Endodermal cell (in vitro differentiated cells): ENCODE measurements at regions not wholly inside any gene's neighbourhood (a gene's known extent, or its start where the extent isn't known, plus 50 kb on each side); places are given as distances from the start of the nearest gene placed in this dataset.

Experiments used
- DNase-seq: peaks from one replicate; pipeline ENCODE4 v3.0.0-alpha.2; 2017
- H3K27ac ChIP-seq: 2 replicates; pipeline ENCODE4 v1.5.1; 2013; ENCODE audit warnings: mild to moderate bottlenecking, low read depth, low read length, moderate library complexity
- H3K27me3 ChIP-seq: 2 replicates; pipeline ENCODE4 v1.6.1; 2013; ENCODE audit warnings: mild to moderate bottlenecking, low read length, moderate library complexity; ENCODE audit not compliant: insufficient read depth, control insufficient read depth, poor library complexity, severe bottlenecking
- H3K36me3 ChIP-seq: 2 replicates; pipeline ENCODE4 v1.7.0; 2013; ENCODE audit warnings: mild to moderate bottlenecking, low read length, moderate library complexity; ENCODE audit not compliant: control insufficient read depth, insufficient read depth
- H3K4me1 ChIP-seq: one replicate; pipeline ENCODE4 v1.7.0; 2013; ENCODE audit warnings: low read length; ENCODE audit not compliant: control insufficient read depth, insufficient read depth
- H3K4me3 ChIP-seq: 2 replicates; pipeline ENCODE4 v1.5.1; 2013; ENCODE audit warnings: mild to moderate bottlenecking, low read length, moderate library complexity
- H3K9ac ChIP-seq: 2 replicates; pipeline ENCODE4 v1.6.1; 2013; ENCODE audit warnings: mild to moderate bottlenecking, low read length, moderate library complexity; ENCODE audit not compliant: poor library complexity, severe bottlenecking; ENCODE audit errors: extremely low read depth
- H3K9me3 ChIP-seq: 2 replicates; pipeline ENCODE4 v1.6.1; 2013; ENCODE audit warnings: mild to moderate bottlenecking, low read length, moderate library complexity; ENCODE audit not compliant: control insufficient read depth
- H3K27ac Mint-ChIP-seq: 2 replicates; pipeline ENCODE4 v1.8.0; 2020; ENCODE audit warnings: mixed read lengths
- H3K27me3 Mint-ChIP-seq: 2 replicates; pipeline ENCODE4 v1.8.0; 2021; ENCODE audit warnings: mild to moderate bottlenecking, mixed read lengths; ENCODE audit not compliant: insufficient read depth
- H3K36me3 Mint-ChIP-seq: 2 replicates; pipeline ENCODE4 v1.8.0; 2020; ENCODE audit warnings: low read depth, mixed read lengths
- H3K4me1 Mint-ChIP-seq: 2 replicates; pipeline ENCODE4 v1.8.0; 2020; ENCODE audit warnings: mixed read lengths
- H3K4me3 Mint-ChIP-seq: 2 replicates; pipeline ENCODE4 v1.8.0; 2020; ENCODE audit warnings: mild to moderate bottlenecking, moderate library complexity, mixed read lengths
- H3K9me3 Mint-ChIP-seq: 2 replicates; pipeline ENCODE4 v1.8.0; 2020; ENCODE audit warnings: mild to moderate bottlenecking, mixed read lengths
- WGBS, 2 experiments: methylation state at CpG; one replicate each; pipeline versions ENCODE4 v1.1.5 to v1.1.7; 2013; ENCODE audit warnings: missing lambda C conversion rate in 2 of 2, mixed read lengths in 1 of 2; ENCODE audit not compliant: insufficient coverage in 1 of 2, insufficient read length in 1 of 2; 5-methylcytosine and 5-hydroxymethylcytosine counted together
- TF ChIP-seq, protein P1 (sequence below): fragments of 200-600 bp; sonication (generic); conservative IDR thresholded peaks from 2 replicates; pipeline ENCODE4 v1.5.0; 2021; ENCODE audit warnings: antibody characterized with exemption, mild to moderate bottlenecking

- TF ChIP-seq, protein P1, sequence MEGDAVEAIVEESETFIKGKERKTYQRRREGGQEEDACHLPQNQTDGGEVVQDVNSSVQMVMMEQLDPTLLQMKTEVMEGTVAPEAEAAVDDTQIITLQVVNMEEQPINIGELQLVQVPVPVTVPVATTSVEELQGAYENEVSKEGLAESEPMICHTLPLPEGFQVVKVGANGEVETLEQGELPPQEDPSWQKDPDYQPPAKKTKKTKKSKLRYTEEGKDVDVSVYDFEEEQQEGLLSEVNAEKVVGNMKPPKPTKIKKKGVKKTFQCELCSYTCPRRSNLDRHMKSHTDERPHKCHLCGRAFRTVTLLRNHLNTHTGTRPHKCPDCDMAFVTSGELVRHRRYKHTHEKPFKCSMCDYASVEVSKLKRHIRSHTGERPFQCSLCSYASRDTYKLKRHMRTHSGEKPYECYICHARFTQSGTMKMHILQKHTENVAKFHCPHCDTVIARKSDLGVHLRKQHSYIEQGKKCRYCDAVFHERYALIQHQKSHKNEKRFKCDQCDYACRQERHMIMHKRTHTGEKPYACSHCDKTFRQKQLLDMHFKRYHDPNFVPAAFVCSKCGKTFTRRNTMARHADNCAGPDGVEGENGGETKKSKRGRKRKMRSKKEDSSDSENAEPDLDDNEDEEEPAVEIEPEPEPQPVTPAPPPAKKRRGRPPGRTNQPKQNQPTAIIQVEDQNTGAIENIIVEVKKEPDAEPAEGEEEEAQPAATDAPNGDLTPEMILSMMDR, result no peak
- no peak for DNase-seq
- Mint-ChIP-seq H3K27ac (no peak overlapping the region), H3K4me1 (no peaks in the 10 kb centered on the region), H3K27me3 (no peaks in the 10 kb centered on the region), H3K4me3 (no peak overlapping the region), H3K36me3 (no peaks in the 10 kb centered on the region), H3K9me3 (no peaks in the 10 kb centered on the region)
- H3K36me3 ChIP-seq, result no peaks in the 10 kb centered on the region
- H3K9me3 ChIP-seq, result peaks cover 7% of the 10 kb centered on the region
- H3K4me1 ChIP-seq, result no peaks in the 10 kb centered on the region
- no peak overlapping the region for H3K27ac ChIP-seq
- no peak overlapping the region for H3K4me3 ChIP-seq
- H3K9ac ChIP-seq, result no peak overlapping the region
- no peaks in the 10 kb centered on the region for H3K27me3 ChIP-seq
Observed at GRCh38 chr6:92161953-92162352, 1257.4 kb downstream of the EPHA7 start.

- H3K4me3 Mint-ChIP-seq, result no peak overlapping the region
- Histone ChIP-seq H3K27ac (no peak overlapping the region), H3K27me3 (no peaks in the 10 kb centered on the region), H3K36me3 (no peaks in the 10 kb centered on the region), H3K9me3 (peaks cover 5% of the 10 kb centered on the region), H3K4me1 (no peaks in the 10 kb centered on the region), H3K9ac (no peak overlapping the region), H3K4me3 (no peak overlapping the region)
- H3K4me1 Mint-ChIP-seq, result no peaks in the 10 kb centered on the region
- no peaks in the 10 kb centered on the region for H3K27me3 Mint-ChIP-seq
- no peak overlapping the region for H3K27ac Mint-ChIP-seq
- H3K36me3 Mint-ChIP-seq, result no peaks in the 10 kb centered on the region
- TF ChIP-seq, protein P1, result no peak
- no peak for DNase-seq
- no peaks in the 10 kb centered on the region for H3K9me3 Mint-ChIP-seq
- WGBS, 2 experiments, result 100% methylated on average over 1 of the region's 3 CpGs; no CpG with 5 or more reads in 1 of the 2 experiments
Observed at GRCh38 chr6:92160226-92160625, 1259.1 kb downstream of the EPHA7 start.

DNA sequence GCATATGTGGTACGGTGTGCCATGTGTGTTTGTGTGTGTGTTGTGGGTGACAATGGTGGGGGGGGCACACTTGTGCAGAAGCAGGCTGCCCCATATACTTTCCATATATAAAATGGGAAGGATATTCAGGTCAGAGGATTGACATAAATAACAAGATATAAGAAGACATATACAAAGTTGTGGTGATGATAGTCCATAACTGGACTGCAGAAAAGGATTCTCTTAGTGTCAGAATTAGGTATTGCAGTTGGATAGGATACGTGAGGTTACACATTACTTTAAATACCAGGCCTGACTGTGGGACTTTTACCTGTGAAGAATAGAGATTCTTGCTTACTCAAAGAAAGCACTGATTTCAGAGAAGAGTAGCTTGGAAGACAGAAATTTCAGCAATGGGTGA lies 1260.3 kb downstream of the EPHA7 start:
- no peaks in the 10 kb centered on the region for H3K36me3 Mint-ChIP-seq
- no peaks in the 10 kb centered on the region for H3K9me3 Mint-ChIP-seq
- no peaks in the 10 kb centered on the region for H3K27me3 ChIP-seq
- no peak overlapping the region for H3K27ac Mint-ChIP-seq
- H3K9me3 ChIP-seq, result no peaks in the 10 kb centered on the region
- H3K4me3 ChIP-seq, result no peak overlapping the region
- no peak for DNase-seq
- H3K27ac ChIP-seq, result no peak overlapping the region
- TF ChIP-seq, protein P1, result peak; percentile 64
- H3K4me1 Mint-ChIP-seq, result no peaks in the 10 kb centered on the region
- H3K27me3 Mint-ChIP-seq, result no peaks in the 10 kb centered on the region
- H3K4me3 Mint-ChIP-seq, result no peak overlapping the region
- no peak overlapping the region for H3K9ac ChIP-seq
- 91 to 100% methylated on average over 1 to 2 of the region's 2 CpGs for WGBS, 2 experiments
- no peaks in the 10 kb centered on the region for H3K4me1 ChIP-seq
- no peaks in the 10 kb centered on the region for H3K36me3 ChIP-seq
